AG10803 (cell line): ENCODE measurements at regions not wholly inside any gene's neighbourhood (a gene's known extent, or its start where the extent isn't known, plus 50 kb on each side); places are given as distances from the start of the nearest gene placed in this dataset.

ENCODE experiments used
- DNase-seq: peaks from one replicate; pipeline ENCODE4 v3.0.0; 2010; ENCODE audit warnings: low read depth
- H3K4me3 ChIP-seq: 2 replicates; pipeline ENCODE4 v1.5.1; 2011; ENCODE audit warnings: mild to moderate bottlenecking, low read length, control low read depth
- CTCF ChIP-seq: conservative IDR thresholded peaks from 2 replicates; pipeline ENCODE4 v1.5.1; 2011; ENCODE audit warnings: mild to moderate bottlenecking, low read length, control low read depth, inconsistent platforms

GRCh38 chr5:3131161-3131560 lies 379.7 kb upstream of the IRX2 start:
- H3K4me3 ChIP-seq, result no peak overlapping the region
- no peak for DNase-seq
- TF ChIP-seq CTCF, result no peak

- H3K4me3 ChIP-seq, result no peak overlapping the region
- DNase-seq, result no peak
- TF ChIP-seq CTCF, result no peak
These were observed 377.8 kb upstream of the IRX2 start for GRCh38 chr5:3129252-3129651.

GRCh38 chr5:3127423-3127911 lies 376.0 kb upstream of the IRX2 start:
- no peak for DNase-seq
- no peak for TF ChIP-seq CTCF
- H3K4me3 ChIP-seq, result no peak overlapping the region

- TF ChIP-seq CTCF, result no peak
- DNase-seq, result no peak
- H3K4me3 ChIP-seq, result no peak overlapping the region
These were observed 375.2 kb upstream of the IRX2 start for GRCh38 chr5:3126639-3127038.

- DNase-seq, result no peak
- no peak for TF ChIP-seq CTCF
- no peak overlapping the region for H3K4me3 ChIP-seq
These were observed 372.9 kb upstream of the IRX2 start for GRCh38 chr5:3124410-3124809.

GRCh38 chr5:3123763-3124157 lies 372.3 kb upstream of the IRX2 start:
- no peak for TF ChIP-seq CTCF
- DNase-seq, result no peak
- H3K4me3 ChIP-seq, result no peak overlapping the region

GRCh38 chr5:3122985-3123762 lies 371.7 kb upstream of the IRX2 start:
- DNase-seq, result no peak
- H3K4me3 ChIP-seq, result no peak overlapping the region
- TF ChIP-seq CTCF, result no peak
